Esophagus muscularis mucosa (tissue), 4 donors: ENCODE measurements at regions not wholly inside any gene's neighbourhood (a gene's known extent, or its start where the extent isn't known, plus 50 kb on each side); places are given as distances from the start of the nearest gene placed in this dataset.
A peak's percentile ranks its signal among the peaks of the same experiment; 100 is the strongest.

Experiments
- DNase-seq: peaks from one replicate; pipeline ENCODE4 v3.0.0-alpha.2; 2017; ENCODE audit errors: extremely low spot score
- H3K27ac ChIP-seq, 4 donors: fragments of 200-600 bp; sonication (generic); replicated peaks in 1 of 4; 1 replicate in 3 of 4; 2 replicates in 1 of 4; pipeline ENCODE4 v1.5.1; 2016 to 2019; ENCODE audit warnings: mild to moderate bottlenecking in 1 of 4
- H3K27me3 ChIP-seq, 4 donors: fragments of 200-600 bp; sonication (generic); one replicate each; pipeline versions ENCODE4 v1.5.1 to v1.6.0; 2016 to 2019
- H3K36me3 ChIP-seq, 4 donors: fragments of 200-600 bp; sonication (generic); one replicate each; pipeline ENCODE4 v1.5.1; 2016 to 2019
- H3K4me1 ChIP-seq, 4 donors: fragments of 200-600 bp; sonication (generic); one replicate each; pipeline ENCODE4 v1.5.1; 2016 to 2019
- H3K4me3 ChIP-seq, 4 donors: fragments of 200-600 bp; sonication (generic); 1 replicate in 2 of 4; 2 replicates in 2 of 4; pipeline ENCODE4 v1.5.1; 2016 to 2019; ENCODE audit warnings: mild to moderate bottlenecking in 4 of 4, moderate library complexity in 1 of 4
- H3K9me3 ChIP-seq, 4 donors: fragments of 200-600 bp; sonication (generic); 1 replicate in 3 of 4; 2 replicates in 1 of 4; pipeline ENCODE4 v1.5.1; 2016 to 2019
- CTCF ChIP-seq, 3 experiments: fragments of 200-600 bp in 2 of 3; fragments of 450-650 bp in 1 of 3; sonication (generic) in 2 of 3; IDR thresholded peaks; one replicate each; pipeline ENCODE4 v1.5.1; 2017 to 2019; ENCODE audit warnings: antibody characterized with exemption in 3 of 3, mild to moderate bottlenecking in 2 of 3, moderate library complexity in 1 of 3
- EP300 ChIP-seq: sonication (generic); formaldehyde crosslinking; IDR thresholded peaks from one replicate; pipeline ENCODE4 v1.6.1; 2017; ENCODE audit warnings: antibody characterized with exemption
- POLR2A ChIP-seq: fragments of 450-650 bp; IDR thresholded peaks from one replicate; pipeline ENCODE4 v1.6.1; 2017; ENCODE audit warnings: antibody characterized with exemption, moderate library complexity, mild to moderate bottlenecking, low read depth
- POLR2AphosphoS5 ChIP-seq, 2 donors: sonication (generic); formaldehyde crosslinking; IDR thresholded peaks; one replicate each; pipeline ENCODE4 v1.6.1; 2017; ENCODE audit warnings: antibody characterized with exemption in 2 of 2
- WGBS: methylation state at CpG from one replicate; pipeline ENCODE4 v1.1.5; 2018; 5-methylcytosine and 5-hydroxymethylcytosine counted together
- intact Hi-C: fragments of 100-400 bp; cut with DNase I; formaldehyde crosslinking; loops from one replicate; pipeline ENCODE4 v1.15.1; 2023

GRCh38 chr20:62553136-62553837 is 77.5 kb upstream of the GATA5 start:
- intact Hi-C loops, result no loop called here
- WGBS, result 79% methylated on average over 14 of the region's 33 CpGs
- Histone ChIP-seq H3K9me3 (no peaks in the 10 kb centered on the region), H3K4me1 (peaks cover 54 to 100% (median 100%) of the 10 kb centered on the region in 4 donors), H3K36me3 (no peaks in the 10 kb centered on the region), H3K4me3 (peak overlapping the region; percentile 69 to 84 (median 80)), H3K27me3 (peaks cover 0 to 83% (median 7%) of the 10 kb centered on the region in 4 donors), H3K27ac (peak overlapping the region; percentile 86 to 92 (median 88))
- DNase-seq, result no peak
- TF ChIP-seq POLR2AphosphoS5 (IDR thresholded peaks at IDR 0.05), result no peak
- peak in 1 of 3 experiments; percentile 48 for TF ChIP-seq CTCF (IDR thresholded peaks at IDR 0.05)

- Histone ChIP-seq H3K4me1 (peaks cover 51 to 100% (median 100%) of the 10 kb centered on the region in 4 donors), H3K4me3 (peak overlapping the region; percentile 33 to 84 (median 80)), H3K36me3 (no peaks in the 10 kb centered on the region), H3K27ac (peak overlapping the region; percentile 86 to 92 (median 88)), H3K27me3 (peaks cover 0 to 82% (median 7%) of the 10 kb centered on the region in 4 donors), H3K9me3 (no peaks in the 10 kb centered on the region)
- 24% methylated on average over 7 of the region's 7 CpGs for WGBS
- DNase-seq, result no peak
- TF ChIP-seq EP300 (no peak), POLR2AphosphoS5 (IDR thresholded peaks at IDR 0.05) (no peak), CTCF (IDR thresholded peaks at IDR 0.05) (no peak), POLR2A (no peak)
- intact Hi-C loops, result no loop called here
Measured at GRCh38 chr20:62553838-62554161, 78.0 kb upstream of the GATA5 start.

- DNase-seq, result no peak
- intact Hi-C loops, result no loop called here
- peak overlapping the region; percentile 86 to 92 (median 88) for H3K27ac ChIP-seq
- WGBS, result 28% methylated on average over 13 of the region's 35 CpGs
- H3K4me1 ChIP-seq, result peaks cover 51 to 100% (median 100%) of the 10 kb centered on the region in 4 donors
- TF ChIP-seq CTCF (IDR thresholded peaks at IDR 0.05) (no peak), EP300 (no peak), POLR2AphosphoS5 (IDR thresholded peaks at IDR 0.05) (no peak), POLR2A (no peak)
- peaks cover 0 to 82% (median 7%) of the 10 kb centered on the region in 4 donors for H3K27me3 ChIP-seq
- peaks cover 0 to 1% (median 0%) of the 10 kb centered on the region in 4 donors for H3K36me3 ChIP-seq
- no peaks in the 10 kb centered on the region for H3K9me3 ChIP-seq
- H3K4me3 ChIP-seq, result peak overlapping the region; percentile 33 to 84 (median 80)
Measured at GRCh38 chr20:62554214-62554897, 78.6 kb upstream of the GATA5 start.

GRCh38 chr20:62554898-62555641 is 79.3 kb upstream of the GATA5 start:
- no peaks in the 10 kb centered on the region for H3K9me3 ChIP-seq
- peaks cover 53 to 100% (median 100%) of the 10 kb centered on the region in 4 donors for H3K4me1 ChIP-seq
- no peak for TF ChIP-seq EP300
- no peak for TF ChIP-seq POLR2AphosphoS5 (IDR thresholded peaks at IDR 0.05)
- no peak for TF ChIP-seq POLR2A
- no peak for TF ChIP-seq CTCF (IDR thresholded peaks at IDR 0.05)
- 68% methylated on average over 16 of the region's 27 CpGs for WGBS
- peaks cover 0 to 75% (median 7%) of the 10 kb centered on the region in 4 donors for H3K27me3 ChIP-seq
- intact Hi-C loops, result no loop called here
- peak overlapping the region; percentile 86 to 92 (median 88) for H3K27ac ChIP-seq
- H3K4me3 ChIP-seq, result peak overlapping the region; percentile 33 to 84 (median 80)
- H3K36me3 ChIP-seq, result peaks cover 0 to 5% (median 0%) of the 10 kb centered on the region in 4 donors
- no peak for DNase-seq
